ENCODE measurements at regions not wholly inside any gene's neighbourhood (a gene's known extent, or its start where the extent isn't known, plus 50 kb on each side); places are given as distances from the start of the nearest gene placed in this dataset.

- DNase-seq: no peak
Measured at GRCh38 chr6:16976385-16977183, 125.3 kb upstream of the STMND1 start.

GRCh38 chr6:16974704-16975359 is 127.0 kb upstream of the STMND1 start:
- DNase-seq: no peak

- no peak for DNase-seq
Measured at GRCh38 chr6:16974387-16974673, 127.5 kb upstream of the STMND1 start.

- DNase-seq: no peak
Measured at GRCh38 chr6:16973545-16974386, 128.1 kb upstream of the STMND1 start.

- no peak for DNase-seq
Measured at GRCh38 chr6:16973051-16973450, 128.8 kb upstream of the STMND1 start.

GRCh38 chr6:16972535-16972934 is 129.3 kb upstream of the STMND1 start:
- DNase-seq: no peak

GRCh38 chr6:16969699-16970655 is 131.9 kb upstream of the STMND1 start:
- DNase-seq: no peak

GRCh38 chr6:16968101-16968500 is 133.7 kb upstream of the STMND1 start:
- no peak for DNase-seq

- no peak for DNase-seq
Measured at GRCh38 chr6:16967470-16967817, 134.4 kb upstream of the STMND1 start.

- DNase-seq: no peak
Measured at GRCh38 chr6:16966791-16967469, 134.9 kb upstream of the STMND1 start.

- DNase-seq: no peak
Measured at GRCh38 chr6:16965689-16966088, 136.2 kb upstream of the STMND1 start.

GRCh38 chr6:16964553-16965499 is 137.0 kb upstream of the STMND1 start:
- peak in 57 of 58 donors; percentile 8 to 85 (median 51) for DNase-seq

- DNase-seq: no peak
Measured at GRCh38 chr6:16961577-16961976, 140.3 kb upstream of the STMND1 start.

- no peak for DNase-seq
Measured at GRCh38 chr6:16959789-16960188, 142.1 kb upstream of the STMND1 start.

- no peak for DNase-seq
Measured at GRCh38 chr6:16956361-16956760, 145.5 kb upstream of the STMND1 start.

GRCh38 chr6:16955899-16956298 is 146.0 kb upstream of the STMND1 start:
- no peak for DNase-seq

- DNase-seq: no peak
Measured at GRCh38 chr6:16953905-16954304, 147.9 kb upstream of the STMND1 start.

- DNase-seq: no peak
Measured at GRCh38 chr6:16953446-16953845, 148.4 kb upstream of the STMND1 start.

- DNase-seq: no peak
Measured at GRCh38 chr6:16950825-16951495, 150.9 kb upstream of the STMND1 start.
